ENCODE measurements at regions not wholly inside any gene's neighbourhood (a gene's known extent, or its start where the extent isn't known, plus 50 kb on each side); places are given as distances from the start of the nearest gene placed in this dataset.

GRCh38 chr17:77563439-77564102 lies 394.9 kb upstream of the TNRC6C start:
- DNase-seq = no peak

- DNase-seq = no peak
Measured at GRCh38 chr17:77564278-77564920, 394.1 kb upstream of the TNRC6C start.

- DNase-seq = no peak
Measured at GRCh38 chr17:77565166-77565565, 393.3 kb upstream of the TNRC6C start.

GRCh38 chr17:77566151-77566550 lies 392.4 kb upstream of the TNRC6C start:
- no peak for DNase-seq

- DNase-seq = no peak
Measured at GRCh38 chr17:77566566-77567138, 391.9 kb upstream of the TNRC6C start.

- DNase-seq = no peak
Measured at GRCh38 chr17:77568540-77568939, 390.0 kb upstream of the TNRC6C start.

- DNase-seq = no peak
Measured at GRCh38 chr17:77569846-77570564, 388.5 kb upstream of the TNRC6C start.

- DNase-seq = no peak
Measured at GRCh38 chr17:77570565-77570898, 388.0 kb upstream of the TNRC6C start.

- no peak for DNase-seq
Measured at GRCh38 chr17:77571155-77571981, 387.1 kb upstream of the TNRC6C start.

GRCh38 chr17:77572065-77572601 lies 386.4 kb upstream of the TNRC6C start:
- no peak for DNase-seq

GRCh38 chr17:77572851-77573250 lies 385.7 kb upstream of the TNRC6C start:
- DNase-seq = no peak

- DNase-seq = no peak
Measured at GRCh38 chr17:77577491-77577890, 381.0 kb upstream of the TNRC6C start.

GRCh38 chr17:77579131-77579530 lies 379.4 kb upstream of the TNRC6C start:
- no peak for DNase-seq

- no peak for DNase-seq
Measured at GRCh38 chr17:77579682-77580081, 378.8 kb upstream of the TNRC6C start.

- DNase-seq = no peak
Measured at GRCh38 chr17:77580531-77581270, 377.8 kb upstream of the TNRC6C start.

- no peak for DNase-seq
Measured at GRCh38 chr17:77581480-77581879, 377.0 kb upstream of the TNRC6C start.

- no peak for DNase-seq
Measured at GRCh38 chr17:77585142-77585860, 373.2 kb upstream of the TNRC6C start.

GRCh38 chr17:77590951-77591735 lies 367.4 kb upstream of the TNRC6C start:
- no peak for DNase-seq

- no peak for DNase-seq
Measured at GRCh38 chr17:77592106-77592865, 366.2 kb upstream of the TNRC6C start.

- DNase-seq = no peak
Measured at GRCh38 chr17:77593081-77593480, 365.4 kb upstream of the TNRC6C start.

All from 8988T (cell line).